HCT116 (cell line): ENCODE measurements at regions not wholly inside any gene's neighbourhood (a gene's known extent, or its start where the extent isn't known, plus 50 kb on each side); places are given as distances from the start of the nearest gene placed in this dataset.

Experiments used
- ATAC-seq: fragments of 200-7000 bp; cut with Tn5 transposase; 2 replicates; pipeline ENCODE4 v1.9.1; 2020; ENCODE audit warnings: mild to moderate bottlenecking, moderate library complexity
- BruUV-seq: library from RNA; stranded (reverse); fragments of 400-500 nt; replicated peaks from 2 replicates; lab custom pipeline; 2021; lab: Mats Ljungman, UMichigan
- CTCF ChIA-PET: fragments of 300-600 bp; sonication (Branson Sonifier 250); formaldehyde crosslinking; loops from one replicate; lab custom pipeline; 2021; ENCODE audit warnings: antibody characterized with exemption; lab: Charles Lee
- POLR2A ChIA-PET: fragments of 300-600, 350-600 bp; sonication (Branson Sonifier 250); formaldehyde crosslinking; loops from one replicate; lab custom pipeline; 2021; ENCODE audit warnings: antibody characterized with exemption; lab: Charles Lee
- RAD21 ChIA-PET, 2 experiments: fragments of 300-600 bp; sonication (Branson Sonifier 250); formaldehyde crosslinking; loops; one replicate each; lab custom pipeline; 2023; ENCODE audit warnings: low total read pairs in 2 of 2; ENCODE audit not compliant: uncharacterized antibody in 2 of 2, unreplicated experiment in 2 of 2, low non-redundant PET in 1 of 2; lab: Charles Lee
- DNase-seq: peaks from one replicate; pipeline ENCODE4 v3.0.0-alpha.2; 2010; ENCODE audit warnings: low read depth, low spot score
- H2AFZ ChIP-seq: fragments of 200-600 bp; shearing (Covaris generic), sonication (generic); 2 replicates; pipeline ENCODE4 v1.6.1; 2017; ENCODE audit warnings: low read depth, mixed run types, mixed read lengths, antibody characterized with exemption, low read length; ENCODE audit not compliant: poor library complexity, severe bottlenecking
- H3K27ac ChIP-seq: 2 replicates; pipeline ENCODE4 v1.5.1; 2012; ENCODE audit warnings: low read depth, low read length
- H3K27me3 ChIP-seq: fragments of 200-600 bp; sonication (generic); 2 replicates; pipeline ENCODE4 v1.6.1; 2016; ENCODE audit warnings: mixed run types, low read length, mixed read lengths; ENCODE audit not compliant: insufficient read depth
- H3K36me3 ChIP-seq, 2 experiments: fragments of 200-500 bp in 1 of 2; fragments of 200-600 bp in 1 of 2; sonication (Bioruptor generic) in 1 of 2; sonication (generic) in 1 of 2; 2 replicates each; pipeline versions ENCODE4 v1.5.1 to v1.6.1; 2014 to 2016; ENCODE audit warnings: low read length in 2 of 2, inconsistent platforms in 1 of 2, mixed read lengths in 1 of 2, mixed run types in 1 of 2; ENCODE audit not compliant: insufficient read depth in 2 of 2, control insufficient read depth in 1 of 2
- H3K4me1 ChIP-seq, 2 experiments: fragments of 200-600 bp in 1 of 2; sonication (generic) in 1 of 2; 2 replicates each; pipeline versions ENCODE4 v1.5.1 to v1.6.1; 2012 to 2017; ENCODE audit warnings: low read length in 2 of 2, inconsistent platforms in 1 of 2, mild to moderate bottlenecking in 1 of 2, mixed read lengths in 1 of 2, mixed run types in 1 of 2, moderate library complexity in 1 of 2; ENCODE audit not compliant: insufficient read depth in 2 of 2, control insufficient read depth in 1 of 2
- H3K4me2 ChIP-seq: fragments of 200-600 bp; sonication (generic); 2 replicates; pipeline ENCODE4 v1.6.1; 2017; ENCODE audit warnings: mixed run types, low read length, mixed read lengths
- H3K4me3 ChIP-seq, 2 experiments: fragments of 200-600 bp in 1 of 2; sonication (generic) in 1 of 2; replicated peaks in 1 of 2; 2 replicates each; pipeline ENCODE4 v1.5.1; 2011 to 2016; ENCODE audit warnings: low read length in 2 of 2, control low read depth in 1 of 2, low read depth in 1 of 2, mild to moderate bottlenecking in 1 of 2, mixed read lengths in 1 of 2, mixed run types in 1 of 2
- H3K79me2 ChIP-seq: fragments of 200-600 bp; sonication (generic); 2 replicates; pipeline ENCODE4 v1.6.1; 2017; ENCODE audit warnings: mild to moderate bottlenecking, mixed run types, low read length, moderate library complexity, mixed read lengths; ENCODE audit not compliant: insufficient read depth
- H3K9ac ChIP-seq: fragments of 200-600 bp; sonication (generic); 2 replicates; pipeline ENCODE4 v1.6.1; 2016; ENCODE audit warnings: low read length, mixed read lengths
- H3K9me2 ChIP-seq: fragments of 200-600 bp; sonication (generic), shearing (Covaris generic); 2 replicates; pipeline ENCODE4 v1.6.1; 2017; ENCODE audit warnings: mixed run types, mild to moderate bottlenecking, moderate library complexity; ENCODE audit not compliant: insufficient read depth
- H3K9me3 ChIP-seq, 2 experiments: fragments of 200-500 bp in 1 of 2; fragments of 200-600 bp in 1 of 2; sonication (Bioruptor generic) in 1 of 2; sonication (generic) in 1 of 2; 2 replicates each; pipeline ENCODE4 v1.6.1; 2014 to 2017; ENCODE audit warnings: low read length in 2 of 2, mixed read lengths in 2 of 2, inconsistent platforms in 1 of 2, low read depth in 1 of 2, mild to moderate bottlenecking in 1 of 2, mixed run types in 1 of 2, moderate library complexity in 1 of 2; ENCODE audit not compliant: control insufficient read depth in 1 of 2, insufficient read depth in 1 of 2
- H4K20me1 ChIP-seq: fragments of 200-600 bp; sonication (generic), shearing (Covaris generic); 2 replicates; pipeline ENCODE4 v1.6.1; 2017; ENCODE audit warnings: mixed run types, mild to moderate bottlenecking, moderate library complexity; ENCODE audit not compliant: insufficient read depth
- CEBPB ChIP-seq: IDR thresholded peaks from 2 replicates; pipeline ENCODE4 v1.6.1; 2012; ENCODE audit warnings: low read depth
- EGR1 ChIP-seq: IDR thresholded peaks from 2 replicates; pipeline ENCODE4 v1.6.1; 2012; ENCODE audit warnings: low read depth
- ELF1 ChIP-seq: IDR thresholded peaks from 2 replicates; pipeline ENCODE4 v1.6.1; 2012; ENCODE audit warnings: low read depth, borderline replicate concordance
- EZH2 ChIP-seq: fragments of 200-600 bp; sonication (generic); IDR thresholded peaks from 2 replicates; pipeline ENCODE4 v1.6.1; 2017; ENCODE audit warnings: antibody characterized with exemption, mixed run types
- FOSL1 ChIP-seq: IDR thresholded peaks from 2 replicates; pipeline ENCODE4 v1.6.1; 2012; ENCODE audit warnings: low read depth
- JUND ChIP-seq: IDR thresholded peaks from 2 replicates; pipeline ENCODE4 v1.6.1; 2012
- POLR2A ChIP-seq: IDR thresholded peaks from 2 replicates; pipeline ENCODE4 v1.7.0; 2011; ENCODE audit warnings: borderline replicate concordance; ENCODE audit not compliant: insufficient read depth, insufficient read length; ENCODE audit errors: extremely low read depth
- POLR2AphosphoS5 ChIP-seq: IDR thresholded peaks from 2 replicates; pipeline ENCODE4 v1.6.1; 2011; ENCODE audit warnings: mild to moderate bottlenecking, low read depth, low read length, moderate library complexity
- RAD21 ChIP-seq: IDR thresholded peaks from 2 replicates; pipeline ENCODE4 v1.6.1; 2012; ENCODE audit warnings: low read depth, mild to moderate bottlenecking
- REST ChIP-seq: IDR thresholded peaks from 2 replicates; pipeline ENCODE4 v1.6.1; 2012; ENCODE audit warnings: low read depth
- SIN3A ChIP-seq: IDR thresholded peaks from 2 replicates; pipeline ENCODE4 v1.6.1; 2012; ENCODE audit warnings: low read depth
- SP1 ChIP-seq: IDR thresholded peaks from 2 replicates; pipeline ENCODE4 v1.6.1; 2012; ENCODE audit warnings: low read depth
- ZBTB33 ChIP-seq: IDR thresholded peaks from 2 replicates; pipeline ENCODE4 v1.6.1; 2011; ENCODE audit warnings: mild to moderate bottlenecking, low read length, moderate library complexity; ENCODE audit not compliant: insufficient replicate concordance; ENCODE audit errors: extremely low read depth
- ZFX ChIP-seq: fragments of 450-650 bp; IDR thresholded peaks from 2 replicates; pipeline ENCODE4 v1.6.1; 2017
- intact Hi-C: fragments of 100-400 bp; cut with micrococcal nuclease; formaldehyde crosslinking; loops from 2 replicates; pipeline ENCODE4 v1.10.0; 2022

- no peak for TF ChIP-seq EGR1
- no peak for TF ChIP-seq JUND
- TF ChIP-seq SIN3A: no peak
- TF ChIP-seq FOSL1: no peak
- TF ChIP-seq, all 23 proteins: peak for 0
- no peaks in the 10 kb centered on the region for H3K4me1 ChIP-seq
- intact Hi-C loops: no loop called here
- H3K4me3 ChIP-seq: no peak overlapping the region
- ChIA-PET CTCF (no interaction called here), POLR2A (no interaction called here), RAD21 (no interaction called here)
- DNase-seq (no peak), ATAC-seq (no peak)
- H3K9me3 ChIP-seq: peaks cover 0 to 12% of the 10 kb centered on the region in 2 experiments; a peak in 2 of 4 replicates
- no peaks in the 10 kb centered on the region for H3K9me2 ChIP-seq
- no peaks in the 10 kb centered on the region for H3K27me3 ChIP-seq
- no TSS peak for BruUV-seq
- H2AFZ ChIP-seq: no peak overlapping the region
- no peaks in the 10 kb centered on the region for H4K20me1 ChIP-seq
- H3K9ac ChIP-seq: no peak overlapping the region
- no peak overlapping the region for H3K27ac ChIP-seq
- no peaks in the 10 kb centered on the region for H3K79me2 ChIP-seq
- H3K4me2 ChIP-seq: no peak overlapping the region
- H3K36me3 ChIP-seq: no peaks in the 10 kb centered on the region
Observed at GRCh38 chr16:59111280-59111679, 377.2 kb upstream of the GOT2 start.

GRCh38 chr16:59108374-59108773, 374.3 kb upstream of the GOT2 start:
- H2AFZ ChIP-seq: no peak overlapping the region
- no peak for TF ChIP-seq RAD21
- TF ChIP-seq SIN3A: no peak
- TF ChIP-seq POLR2A: no peak
- TF ChIP-seq CEBPB: no peak
- TF ChIP-seq ZFX: no peak
- TF ChIP-seq ELF1: no peak
- no peak for TF ChIP-seq EZH2
- no peak for TF ChIP-seq POLR2AphosphoS5
- no peak for TF ChIP-seq REST
- no peak for TF ChIP-seq SP1
- no peak for TF ChIP-seq EGR1
- TF ChIP-seq ZBTB33: no peak
- intact Hi-C loops: no loop called here

More at GRCh38 chr16:59108374-59108773, 374.3 kb upstream of the GOT2 start:
- Histone ChIP-seq H3K9ac (no peak overlapping the region), H3K9me2 (no peaks in the 10 kb centered on the region), H3K27me3 (no peaks in the 10 kb centered on the region), H4K20me1 (no peaks in the 10 kb centered on the region), H3K27ac (no peak overlapping the region), H3K4me3 (no peak overlapping the region), H3K4me2 (no peak overlapping the region), H3K36me3 (no peaks in the 10 kb centered on the region), H3K4me1 (no peaks in the 10 kb centered on the region), H3K9me3 (peaks cover 0 to 12% of the 10 kb centered on the region in 2 experiments; a peak in 2 of 4 replicates), H3K79me2 (no peaks in the 10 kb centered on the region)
- POLR2A ChIA-PET: no interaction called here
- RAD21 ChIA-PET: no interaction called here
- ATAC-seq (no peak), DNase-seq (no peak)
- BruUV-seq: no TSS peak
- CTCF ChIA-PET: no interaction called here
